Mammary epithelial cell (primary cell): ENCODE measurements at regions not wholly inside any gene's neighbourhood (a gene's known extent, or its start where the extent isn't known, plus 50 kb on each side); places are given as distances from the start of the nearest gene placed in this dataset.

ENCODE experiments used
- EZH2 ChIP-seq: IDR thresholded peaks from 2 replicates; pipeline ENCODE4 v1.6.1; 2012; ENCODE audit warnings: low read length, inconsistent platforms, borderline replicate concordance
- TF ChIP-seq, protein P1 (sequence below), 2 donors: IDR thresholded peaks in 1 of 2; conservative IDR thresholded peaks in 1 of 2; 2 replicates each; pipeline ENCODE4 v1.5.1; 2011 to 2012; ENCODE audit warnings: inconsistent platforms in 2 of 2, low read length in 2 of 2, mild to moderate bottlenecking in 2 of 2, control low read depth in 1 of 2, low read depth in 1 of 2; ENCODE audit not compliant: insufficient read depth in 1 of 2; ENCODE audit errors: extremely low read depth in 1 of 2

DNA sequence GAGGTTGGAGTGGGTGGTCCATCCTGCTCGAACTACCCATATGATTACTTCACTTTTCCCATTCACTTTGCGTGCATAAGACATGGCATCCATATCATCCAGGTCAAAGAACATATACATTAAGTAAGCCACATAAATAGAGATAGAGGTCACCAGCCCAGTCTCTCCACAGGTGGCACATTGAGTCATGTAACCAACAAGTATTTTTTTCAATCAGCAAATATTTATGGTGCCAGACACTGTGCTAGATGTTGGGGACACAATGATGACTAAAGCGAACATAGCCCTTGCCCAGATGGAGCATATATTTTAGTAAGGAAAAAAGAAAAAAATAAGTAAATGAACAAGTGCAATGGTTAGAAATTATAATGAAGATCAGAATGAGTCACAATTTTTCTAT, 83.6 kb upstream of the LCLAT1 start:
- TF ChIP-seq, protein P1, sequence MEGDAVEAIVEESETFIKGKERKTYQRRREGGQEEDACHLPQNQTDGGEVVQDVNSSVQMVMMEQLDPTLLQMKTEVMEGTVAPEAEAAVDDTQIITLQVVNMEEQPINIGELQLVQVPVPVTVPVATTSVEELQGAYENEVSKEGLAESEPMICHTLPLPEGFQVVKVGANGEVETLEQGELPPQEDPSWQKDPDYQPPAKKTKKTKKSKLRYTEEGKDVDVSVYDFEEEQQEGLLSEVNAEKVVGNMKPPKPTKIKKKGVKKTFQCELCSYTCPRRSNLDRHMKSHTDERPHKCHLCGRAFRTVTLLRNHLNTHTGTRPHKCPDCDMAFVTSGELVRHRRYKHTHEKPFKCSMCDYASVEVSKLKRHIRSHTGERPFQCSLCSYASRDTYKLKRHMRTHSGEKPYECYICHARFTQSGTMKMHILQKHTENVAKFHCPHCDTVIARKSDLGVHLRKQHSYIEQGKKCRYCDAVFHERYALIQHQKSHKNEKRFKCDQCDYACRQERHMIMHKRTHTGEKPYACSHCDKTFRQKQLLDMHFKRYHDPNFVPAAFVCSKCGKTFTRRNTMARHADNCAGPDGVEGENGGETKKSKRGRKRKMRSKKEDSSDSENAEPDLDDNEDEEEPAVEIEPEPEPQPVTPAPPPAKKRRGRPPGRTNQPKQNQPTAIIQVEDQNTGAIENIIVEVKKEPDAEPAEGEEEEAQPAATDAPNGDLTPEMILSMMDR (conservative IDR thresholded peaks at IDR 0.05 in 1 of 2, IDR thresholded peaks at IDR 0.05 in 1 of 2; ENCODE audit: extremely low read depth in 1 of 2, insufficient read depth in 1 of 2, low read depth in 1 of 2, low read length in 2 of 2), result no peak
- TF ChIP-seq EZH2, result no peak
